ENCODE measurements at regions not wholly inside any gene's neighbourhood (a gene's known extent, or its start where the extent isn't known, plus 50 kb on each side); places are given as distances from the start of the nearest gene placed in this dataset.

DNA sequence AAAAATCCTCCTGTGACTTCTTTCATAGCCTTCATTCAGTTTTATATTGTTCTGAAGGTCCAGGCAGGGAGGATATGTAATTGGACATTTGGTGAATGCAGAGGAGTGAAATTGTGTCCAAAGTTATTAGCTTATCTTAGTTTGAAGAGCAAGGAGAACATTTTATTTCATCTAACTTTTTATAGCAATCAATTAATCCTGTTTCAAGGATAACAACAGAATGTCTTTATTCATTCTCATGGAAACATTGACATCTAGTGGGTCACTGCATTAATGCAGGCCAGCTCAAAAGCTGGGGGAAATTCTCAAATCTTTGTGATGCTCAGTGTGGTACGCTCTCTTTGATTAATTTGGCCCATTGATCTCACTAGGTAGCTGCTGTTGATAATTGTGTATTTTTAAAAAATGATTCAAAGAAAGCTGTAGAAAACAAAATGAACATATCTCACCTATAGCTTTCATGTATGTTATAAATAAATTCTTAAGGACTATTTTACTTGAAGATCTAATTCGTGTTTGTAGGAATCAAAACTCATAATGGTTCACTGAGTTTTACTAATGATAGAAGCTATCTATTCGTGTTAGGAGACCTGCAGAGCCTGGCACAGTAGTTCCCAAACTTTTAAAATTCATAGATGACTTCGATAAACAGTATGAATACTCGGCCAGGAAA, 150.8 kb upstream of the KCNMB2 start:
- no peak for DNase-seq (ENCODE audit: low read depth, low spot score)

DNA sequence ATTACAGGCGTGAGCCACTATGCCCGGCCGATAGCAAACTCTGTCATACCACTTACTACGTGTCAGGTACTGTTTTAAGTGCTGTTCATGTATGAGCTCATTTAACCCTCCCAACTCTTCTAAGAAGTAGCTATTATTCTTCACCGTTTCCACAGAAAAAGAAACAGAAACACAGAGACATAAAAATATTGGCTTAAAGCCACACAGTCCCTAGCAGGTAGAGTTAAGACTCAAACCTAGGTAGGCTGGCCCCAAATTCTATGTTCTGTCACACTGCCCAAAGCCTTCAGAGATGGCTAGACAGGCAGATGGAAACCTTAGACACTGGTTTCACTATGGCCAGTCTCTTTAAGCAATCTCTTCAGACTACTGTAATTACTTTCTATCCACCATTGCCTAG, 149.8 kb upstream of the KCNMB2 start:
- DNase-seq (ENCODE audit: low read depth, low spot score) = no peak

GRCh38 chr3:178386880-178387279, 149.4 kb upstream of the KCNMB2 start:
- no peak for DNase-seq (ENCODE audit: low read depth, low spot score)

- DNase-seq (ENCODE audit: low read depth, low spot score) = no peak
These were observed 147.8 kb upstream of the KCNMB2 start for GRCh38 chr3:178388473-178388872.

- DNase-seq (ENCODE audit: low read depth, low spot score) = no peak
These were observed 147.0 kb upstream of the KCNMB2 start for GRCh38 chr3:178389258-178389657.

- no peak for DNase-seq (ENCODE audit: low read depth, low spot score)
These were observed 143.7 kb upstream of the KCNMB2 start for GRCh38 chr3:178392511-178392926.

DNA sequence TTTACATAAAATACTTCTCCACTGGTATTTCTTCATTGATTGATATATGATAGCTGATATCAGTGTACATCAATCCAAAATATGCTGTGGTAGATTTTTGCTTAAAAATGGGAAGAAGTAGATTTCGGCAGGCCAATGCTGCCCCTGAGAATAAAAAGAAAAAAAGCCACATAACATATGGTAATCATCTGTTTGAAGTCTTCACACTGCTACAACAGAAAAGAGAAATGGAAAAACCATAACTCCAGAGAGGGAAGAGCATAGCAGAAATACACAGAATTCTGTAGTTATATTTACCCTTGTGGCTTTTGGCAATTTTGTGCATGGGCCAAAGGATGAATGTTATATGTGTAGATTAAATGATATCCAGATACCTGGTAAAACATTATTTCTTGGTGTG, 143.1 kb upstream of the KCNMB2 start:
- no peak for DNase-seq (ENCODE audit: low read depth, low spot score)

DNA sequence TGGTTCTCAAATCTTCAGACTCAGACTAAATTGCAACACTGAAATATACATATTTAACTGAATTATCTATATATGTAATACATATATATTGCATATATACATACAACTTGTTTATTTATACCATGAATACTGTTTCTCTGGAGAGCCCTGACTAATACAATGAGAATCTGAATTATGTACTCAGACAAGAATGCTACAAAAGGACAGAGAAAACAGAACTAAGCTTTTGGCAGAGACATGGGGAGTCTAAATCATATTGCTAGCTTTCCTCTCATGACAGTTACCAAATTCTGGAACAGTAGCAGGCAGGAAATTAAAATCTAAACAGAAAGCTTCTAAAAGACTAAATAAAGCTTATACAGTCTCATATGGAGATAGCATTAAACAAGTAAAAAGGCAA, 142.4 kb upstream of the KCNMB2 start:
- no peak for DNase-seq (ENCODE audit: low read depth, low spot score)

- no peak for DNase-seq (ENCODE audit: low read depth, low spot score)
These were observed 139.9 kb upstream of the KCNMB2 start for GRCh38 chr3:178396318-178396717.

- DNase-seq (ENCODE audit: low read depth, low spot score) = no peak
These were observed 139.0 kb upstream of the KCNMB2 start for GRCh38 chr3:178397202-178397601.

DNA sequence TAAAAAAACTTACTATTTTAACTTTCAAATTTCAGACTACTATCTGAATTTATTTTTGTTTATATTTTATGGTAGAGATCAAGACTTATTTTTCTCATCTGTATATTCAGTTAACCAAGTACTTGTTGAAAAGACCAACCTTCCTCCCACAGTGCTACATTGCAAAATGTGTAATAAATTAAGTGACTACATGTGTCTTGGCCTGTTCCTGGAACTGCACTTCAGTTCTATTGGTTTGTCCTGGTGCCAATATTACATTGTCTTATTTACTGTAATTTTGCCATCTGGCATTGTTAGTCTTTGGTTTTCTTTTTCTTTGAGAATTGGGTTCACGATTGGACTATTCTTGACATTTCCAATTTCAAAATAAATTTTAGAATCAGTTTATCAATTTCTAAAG, 138.4 kb upstream of the KCNMB2 start:
- DNase-seq (ENCODE audit: low read depth, low spot score) = no peak

DNA sequence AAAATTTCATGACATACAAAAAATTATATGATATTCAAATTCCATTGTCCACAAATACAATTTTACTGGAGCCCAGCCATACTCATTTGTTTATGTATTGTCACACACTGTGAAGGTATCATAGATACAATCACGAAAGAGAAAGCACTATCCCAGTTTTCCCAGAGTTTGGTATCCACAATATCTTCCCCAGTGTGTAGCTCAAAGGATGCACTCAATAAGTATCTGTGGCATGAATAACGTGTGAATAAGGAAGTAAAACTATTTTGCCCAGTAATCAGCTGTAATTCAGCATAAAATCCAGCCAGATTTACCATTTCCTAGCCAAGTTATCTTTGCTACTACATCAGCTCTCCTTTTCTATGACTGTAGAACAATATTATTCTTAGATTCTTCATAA, 131.3 kb upstream of the KCNMB2 start:
- DNase-seq (ENCODE audit: low read depth, low spot score) = no peak

- no peak for DNase-seq (ENCODE audit: low read depth, low spot score)
These were observed 130.7 kb upstream of the KCNMB2 start for GRCh38 chr3:178405531-178405930.

DNA sequence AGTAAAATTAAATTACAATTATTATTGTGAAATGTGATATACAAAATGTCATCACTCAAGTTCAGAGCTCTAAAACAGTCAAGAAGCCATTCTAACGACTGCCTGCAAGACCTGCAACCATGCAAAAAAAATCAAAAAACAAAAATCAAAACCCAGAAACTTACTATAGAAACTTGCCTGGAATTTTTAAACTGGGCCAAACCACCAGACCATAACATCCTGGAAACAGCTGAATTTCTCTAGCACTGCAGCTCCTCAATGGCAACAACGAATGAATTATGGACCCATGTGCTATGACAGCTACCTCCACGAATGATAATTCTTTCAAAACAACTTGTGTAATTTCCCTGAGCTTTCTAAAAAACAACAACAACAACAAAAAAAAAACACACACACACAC, 130.0 kb upstream of the KCNMB2 start:
- DNase-seq (ENCODE audit: low read depth, low spot score) = no peak

DNA sequence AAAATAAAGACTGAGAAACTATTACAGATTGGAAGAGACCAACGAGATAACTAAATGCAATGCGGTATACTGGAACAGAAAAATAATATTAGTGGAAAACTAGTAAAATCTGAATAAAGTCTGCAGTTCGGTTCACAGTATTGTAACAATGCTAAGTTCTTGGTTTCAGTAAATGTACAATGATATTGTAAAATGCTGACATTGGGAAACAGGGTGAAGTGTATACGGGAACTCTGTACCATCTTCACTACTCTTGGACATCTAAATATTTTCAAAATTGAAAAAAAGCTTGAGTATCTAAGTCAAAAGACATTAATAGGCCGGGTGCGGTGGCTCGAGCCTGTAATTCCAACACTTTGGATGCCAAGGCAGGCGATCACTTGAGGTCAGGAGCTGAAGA, 120.9 kb upstream of the KCNMB2 start:
- no peak for DNase-seq (ENCODE audit: low read depth, low spot score)

GRCh38 chr3:178417736-178418135, 118.5 kb upstream of the KCNMB2 start:
- no peak for DNase-seq (ENCODE audit: low read depth, low spot score)

DNA sequence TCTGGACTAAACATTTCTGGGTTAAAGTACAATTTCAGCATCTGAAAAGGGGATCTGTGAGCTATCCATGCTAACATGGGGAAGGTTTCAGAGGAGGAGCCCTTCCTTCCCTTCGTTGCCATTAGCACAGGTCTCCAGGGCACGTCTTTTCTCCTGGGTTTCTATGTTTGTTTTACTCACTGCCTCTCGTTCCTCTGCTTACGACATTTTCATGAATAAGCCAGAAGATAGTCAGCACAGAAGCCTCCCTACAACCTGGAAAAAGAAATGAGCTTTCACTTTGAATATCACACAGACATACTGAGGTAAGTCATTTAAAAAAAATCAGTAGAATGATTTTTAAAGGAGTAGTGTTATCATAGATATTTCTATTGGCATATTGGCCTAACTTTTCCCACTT, 117.2 kb upstream of the KCNMB2 start:
- no peak for DNase-seq (ENCODE audit: low read depth, low spot score)

DNA sequence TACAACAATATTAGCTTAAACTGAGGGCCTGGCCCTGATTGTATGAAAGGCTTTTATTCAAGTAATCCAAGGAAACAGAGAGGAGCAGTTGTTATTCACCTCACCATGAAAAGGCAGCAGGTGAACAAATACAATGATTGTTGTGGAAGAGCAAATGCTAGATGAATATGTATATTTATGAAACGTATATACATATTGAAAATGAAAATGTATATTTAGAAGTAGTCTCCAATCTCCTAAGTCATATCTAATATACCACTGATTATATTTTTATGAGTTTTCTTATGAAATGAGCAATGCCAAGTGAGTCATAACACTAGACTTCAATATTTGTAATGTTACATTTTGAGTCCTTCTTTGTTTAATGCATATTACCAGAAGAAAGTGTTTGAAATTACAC, 116.2 kb upstream of the KCNMB2 start:
- DNase-seq (ENCODE audit: low read depth, low spot score) = no peak

DNA sequence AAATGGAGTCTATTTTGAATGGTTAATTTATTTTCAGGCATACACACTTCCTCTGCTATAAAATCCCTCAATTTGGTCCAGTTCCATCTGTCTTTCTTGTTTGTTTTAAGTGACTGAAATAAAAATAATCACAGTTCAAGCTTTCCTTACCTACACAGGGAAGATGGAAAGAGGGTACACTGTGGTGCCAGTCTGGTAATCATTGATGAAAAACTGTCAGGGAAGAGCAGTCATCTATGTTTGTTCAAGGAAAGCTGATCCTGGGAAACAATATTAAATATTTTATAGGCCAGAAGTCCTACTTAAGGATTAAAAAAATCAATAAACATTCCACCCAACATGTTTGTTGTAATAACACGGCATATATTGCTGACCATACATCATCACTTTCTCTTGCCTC, 115.2 kb upstream of the KCNMB2 start:
- DNase-seq (ENCODE audit: low read depth, low spot score) = no peak

- no peak for DNase-seq (ENCODE audit: low read depth, low spot score)
These were observed 113.8 kb upstream of the KCNMB2 start for GRCh38 chr3:178422406-178422805.

- DNase-seq (ENCODE audit: low read depth, low spot score) = no peak
These were observed 108.2 kb upstream of the KCNMB2 start for GRCh38 chr3:178428037-178428436.

GRCh38 chr3:178434206-178434805, 101.9 kb upstream of the KCNMB2 start:
- no peak for DNase-seq (ENCODE audit: low read depth, low spot score)

DNA sequence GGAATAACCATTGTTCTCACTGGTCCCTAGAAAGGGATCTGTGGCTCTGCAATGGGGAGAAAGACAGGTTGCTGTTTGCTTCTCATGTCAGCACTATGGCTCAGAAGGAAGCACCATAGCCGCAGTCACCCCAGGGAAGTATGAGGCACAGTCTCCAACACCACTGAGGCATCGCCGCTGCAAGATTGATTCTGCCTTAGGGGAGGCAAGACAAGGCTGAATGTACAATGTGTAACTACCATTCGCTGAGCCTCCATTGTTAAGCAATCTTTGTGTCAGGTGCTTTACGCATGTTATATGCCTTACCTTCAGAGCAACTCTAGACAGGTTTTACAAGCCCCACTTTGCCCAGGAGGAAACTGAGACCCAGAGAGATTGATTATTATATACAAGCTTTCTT, 100.7 kb upstream of the KCNMB2 start:
- DNase-seq (ENCODE audit: low read depth, low spot score) = no peak

DNA sequence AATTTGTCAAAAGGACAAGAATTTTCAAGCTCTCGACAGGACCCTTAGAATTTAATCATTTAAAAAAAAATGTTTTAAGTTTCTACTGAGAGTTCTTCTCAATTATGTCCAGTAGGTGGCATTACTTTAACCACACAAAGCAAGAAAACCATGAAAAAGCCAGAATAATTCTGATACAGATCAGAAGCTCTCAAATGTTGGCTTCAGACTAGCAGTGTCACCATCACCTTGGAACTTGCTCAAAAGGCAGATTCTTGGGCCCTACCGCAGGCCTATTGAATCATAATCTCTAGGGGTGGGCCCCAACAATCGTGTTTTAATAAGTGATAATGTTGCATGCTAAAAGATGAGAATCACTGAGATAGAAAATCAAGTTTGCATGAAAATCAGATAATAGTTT, 99.5 kb upstream of the KCNMB2 start:
- no peak for DNase-seq (ENCODE audit: low read depth, low spot score)

Measured in activated CD4-positive, CD25-positive, alpha-beta regulatory T cell treated with anti-CD3 and anti-CD28 coated beads, Interleukin-2, amount 50 U/mL, for 16 hours (primary cell).